ENCODE measurements at regions not wholly inside any gene's neighbourhood (a gene's known extent, or its start where the extent isn't known, plus 50 kb on each side); places are given as distances from the start of the nearest gene placed in this dataset.

DNA sequence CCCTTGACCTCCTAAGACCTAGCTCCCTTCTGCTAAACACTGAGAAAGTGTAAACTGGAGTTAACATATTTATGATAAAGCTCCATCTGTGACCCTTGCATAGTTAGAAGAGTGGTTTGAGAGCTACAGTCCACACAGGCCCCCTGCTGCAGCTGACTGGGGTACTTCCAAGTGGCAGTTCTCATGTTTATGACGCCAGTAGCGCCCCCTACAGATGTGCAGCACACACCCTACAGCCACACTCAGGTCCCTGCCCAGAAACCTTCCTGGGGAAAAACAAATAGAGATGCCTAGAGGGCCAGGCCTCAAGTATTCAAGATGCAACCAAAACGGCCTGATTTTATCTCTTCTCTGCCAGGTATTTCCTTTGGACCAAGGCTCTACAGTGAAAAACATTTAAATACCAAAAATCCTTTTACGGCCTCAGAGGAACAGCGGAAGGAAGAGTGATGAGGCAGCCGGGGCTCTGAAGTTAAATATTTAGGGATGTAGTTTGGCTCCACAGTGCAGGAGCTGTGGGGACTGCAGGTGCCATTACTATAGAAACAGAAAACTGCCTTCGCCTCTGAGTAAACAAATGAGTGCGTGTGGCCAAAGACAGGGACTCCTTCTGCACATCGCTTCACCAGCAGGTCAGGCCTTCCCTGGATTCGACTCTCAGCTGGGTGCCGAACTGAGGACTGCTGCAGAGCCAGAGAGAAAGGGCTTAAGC, 553.1 kb downstream of the EFNB2 start:
- peaks cover 2% of the 10 kb centered on the region for H3K9me3 Mint-ChIP-seq (ENCODE audit: low read depth)
- H3K4me1 Mint-ChIP-seq (ENCODE audit: low read depth) = no peaks in the 10 kb centered on the region
- no peak overlapping the region for H3K4me3 Mint-ChIP-seq
- no peak overlapping the region for H3K27ac Mint-ChIP-seq
- no peaks in the 10 kb centered on the region for H3K36me3 Mint-ChIP-seq
- H3K27me3 Mint-ChIP-seq = no peaks in the 10 kb centered on the region

DNA sequence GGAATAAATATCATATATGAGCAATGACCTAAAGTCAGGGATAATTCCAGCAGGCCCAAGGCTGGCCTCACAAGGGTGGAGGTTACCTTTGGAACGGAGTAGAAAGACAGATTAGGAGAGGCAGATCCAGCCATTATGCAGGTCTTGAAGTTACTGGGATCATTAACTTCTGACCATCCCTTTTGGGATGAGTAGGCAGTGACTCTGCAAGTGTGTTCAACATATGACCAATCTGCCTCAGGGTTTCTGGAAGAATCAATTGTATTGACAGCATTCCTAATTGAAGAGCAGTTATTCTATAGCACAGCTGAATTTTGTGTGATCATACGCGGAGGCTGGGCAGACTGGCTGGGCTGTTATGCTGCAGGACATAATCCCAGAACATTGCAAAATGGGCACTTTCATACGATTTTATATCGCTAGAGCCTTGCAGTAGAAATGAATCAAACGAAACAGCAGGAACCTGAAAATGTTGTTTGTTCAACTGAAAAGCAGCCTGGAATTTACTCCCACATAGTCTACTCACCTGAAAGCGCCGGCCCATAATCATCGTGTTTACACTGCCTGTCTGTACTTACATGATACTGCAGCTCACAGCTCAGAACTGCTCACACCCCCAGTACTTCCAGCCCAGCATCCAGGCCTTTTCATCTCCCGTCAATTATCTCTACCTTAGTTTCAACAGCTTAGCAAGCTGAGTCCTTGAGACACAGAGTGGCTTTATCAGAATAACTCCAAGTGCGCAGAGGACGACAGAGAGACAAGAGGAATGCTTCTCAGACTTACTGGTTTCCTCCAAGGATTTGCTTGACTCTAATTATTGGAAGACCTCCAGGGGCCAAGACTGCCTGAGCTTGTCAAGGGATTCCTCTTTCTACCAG, 556.1 kb downstream of the EFNB2 start:
- no peaks in the 10 kb centered on the region for H3K36me3 Mint-ChIP-seq

DNA sequence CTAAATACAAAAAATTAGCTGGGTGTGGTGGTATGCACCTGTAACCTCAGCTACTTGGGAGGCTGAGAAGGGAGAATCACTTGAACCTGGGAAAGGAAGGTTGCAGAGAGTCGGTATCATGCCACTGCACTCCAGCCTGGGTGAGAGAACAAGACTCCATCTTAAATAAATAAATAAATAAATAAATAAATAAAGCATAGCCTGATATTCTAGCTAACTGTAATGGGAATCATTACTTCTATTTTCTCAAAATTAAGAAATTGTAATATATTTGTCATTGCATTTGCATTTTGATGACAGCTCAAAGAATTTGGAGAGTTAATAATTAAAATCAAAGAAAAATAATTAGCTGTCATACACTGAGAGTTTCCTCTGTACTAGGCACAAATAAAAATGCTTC, 561.1 kb downstream of the EFNB2 start:
- peaks cover 3% of the 10 kb centered on the region for H3K27me3 Mint-ChIP-seq
- no peak overlapping the region for H3K27ac Mint-ChIP-seq
- no peak overlapping the region for H3K4me3 Mint-ChIP-seq
- peaks cover 3% of the 10 kb centered on the region for H3K9me3 Mint-ChIP-seq (ENCODE audit: low read depth)
- no peaks in the 10 kb centered on the region for H3K36me3 Mint-ChIP-seq
- H3K4me1 Mint-ChIP-seq (ENCODE audit: low read depth) = no peaks in the 10 kb centered on the region

More for the DNA sequence above, 556.1 kb downstream of the EFNB2 start:
- no peaks in the 10 kb centered on the region for H3K27me3 Mint-ChIP-seq
- H3K4me1 Mint-ChIP-seq (ENCODE audit: low read depth) = no peaks in the 10 kb centered on the region
- H3K27ac Mint-ChIP-seq = no peak overlapping the region
- H3K4me3 Mint-ChIP-seq = no peak overlapping the region
- peaks cover 3% of the 10 kb centered on the region for H3K9me3 Mint-ChIP-seq (ENCODE audit: low read depth)

DNA sequence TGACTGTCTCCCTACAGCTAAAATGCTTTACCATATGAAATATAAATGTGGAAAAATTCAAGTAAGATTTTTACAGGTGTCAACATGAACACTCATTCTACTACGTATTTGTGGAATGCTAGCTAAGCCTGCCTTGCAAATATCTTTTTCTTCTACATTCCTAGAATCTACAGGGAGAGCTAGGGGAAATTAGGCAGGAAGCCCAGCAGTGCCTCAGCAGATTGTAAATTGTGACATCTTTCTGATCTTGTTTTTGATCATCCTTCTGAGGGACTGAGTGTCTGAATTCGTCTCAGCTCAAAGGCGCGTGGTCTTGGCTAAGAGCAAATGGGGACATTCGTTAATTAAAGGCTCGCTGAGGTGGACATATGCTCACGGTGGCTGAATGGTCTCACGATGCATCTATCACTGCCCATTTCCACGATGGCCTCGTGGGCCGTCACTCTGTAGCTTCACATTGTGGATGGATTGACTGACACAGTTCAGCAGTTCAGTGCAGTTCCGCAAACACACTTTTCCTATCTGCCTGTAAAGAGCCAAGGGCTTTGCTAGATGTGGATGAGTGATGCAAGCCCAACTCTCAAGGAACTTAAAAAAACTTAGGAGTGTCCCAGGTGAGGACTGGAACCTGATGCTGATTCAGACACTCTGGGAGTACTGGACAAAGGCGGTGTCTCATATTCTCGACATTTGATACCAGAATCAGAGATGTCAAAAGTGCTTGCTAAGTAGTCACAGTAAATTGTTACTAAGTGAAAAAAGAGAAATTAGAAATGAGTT, 562.5 kb downstream of the EFNB2 start:
- Mint-ChIP-seq H3K27ac (no peak overlapping the region), H3K36me3 (no peaks in the 10 kb centered on the region), H3K4me1 (ENCODE audit: low read depth) (no peaks in the 10 kb centered on the region), H3K9me3 (ENCODE audit: low read depth) (peaks cover 3% of the 10 kb centered on the region), H3K4me3 (no peak overlapping the region), H3K27me3 (peaks cover 4% of the 10 kb centered on the region)

DNA sequence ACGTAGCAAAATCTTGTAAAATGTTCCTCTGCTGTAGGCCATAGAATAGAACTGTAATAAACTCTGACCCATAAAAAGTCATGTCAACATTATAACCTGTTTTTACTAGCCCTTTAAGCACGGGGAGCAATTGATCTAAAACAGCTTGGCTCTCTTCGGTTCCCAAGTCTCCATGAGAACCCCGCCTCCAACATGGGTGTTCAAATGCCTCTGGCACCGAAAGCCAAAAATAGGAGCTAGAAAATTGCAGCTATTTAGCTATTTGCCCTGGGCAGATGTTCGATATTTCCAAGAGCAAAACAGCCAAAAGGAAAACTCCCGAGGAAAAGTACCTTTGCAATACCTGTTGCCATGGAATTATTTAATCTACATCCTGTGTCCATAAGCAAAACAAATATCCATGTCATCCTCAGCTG, 563.1 kb downstream of the EFNB2 start:
- Mint-ChIP-seq H3K4me1 (ENCODE audit: low read depth) (no peaks in the 10 kb centered on the region), H3K9me3 (ENCODE audit: low read depth) (peaks cover under 1% of the 10 kb centered on the region), H3K27ac (no peak overlapping the region), H3K27me3 (peaks cover 4% of the 10 kb centered on the region), H3K36me3 (no peaks in the 10 kb centered on the region), H3K4me3 (no peak overlapping the region)

DNA sequence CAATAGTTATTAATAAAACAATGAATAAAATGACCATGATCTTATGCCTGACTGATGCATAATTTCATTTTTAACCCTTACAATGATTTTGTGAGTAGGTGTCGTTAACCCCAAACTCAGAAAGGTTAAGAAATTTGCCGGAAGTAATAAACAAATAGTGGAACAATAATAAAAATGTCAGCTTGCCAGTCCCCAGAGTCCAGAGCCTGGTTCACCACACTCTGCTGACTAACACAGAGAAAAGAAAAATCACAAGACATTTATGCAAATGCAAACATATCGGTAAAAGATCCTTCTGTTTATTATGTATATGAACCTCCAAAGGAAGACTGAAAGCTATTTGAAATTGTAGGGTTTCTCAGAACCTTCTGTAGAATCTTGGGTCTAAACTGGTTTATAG, 563.7 kb downstream of the EFNB2 start:
- Mint-ChIP-seq H3K4me3 (no peak overlapping the region), H3K27me3 (peaks cover 4% of the 10 kb centered on the region), H3K36me3 (no peaks in the 10 kb centered on the region), H3K4me1 (ENCODE audit: low read depth) (no peaks in the 10 kb centered on the region), H3K27ac (no peak overlapping the region), H3K9me3 (ENCODE audit: low read depth) (no peaks in the 10 kb centered on the region)

DNA sequence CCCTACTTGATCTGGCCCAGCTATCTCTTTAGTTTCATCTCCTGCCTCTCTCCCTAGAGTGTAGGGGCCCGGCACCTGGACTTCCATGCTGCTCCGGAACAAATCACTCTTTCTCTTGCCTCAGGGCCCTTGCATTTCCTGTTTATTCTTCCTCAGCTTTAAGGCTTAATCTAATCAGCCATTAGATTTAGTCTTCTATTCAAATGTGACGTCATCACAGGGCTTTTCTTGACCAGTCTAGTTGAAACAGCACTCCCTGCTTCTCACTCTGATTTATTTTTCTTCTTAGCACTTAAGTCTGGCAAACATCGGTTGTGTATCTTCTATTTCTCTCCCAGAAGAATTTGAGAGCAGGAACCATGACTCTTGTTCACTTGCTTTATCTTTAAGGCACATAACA, 564.1 kb downstream of the EFNB2 start:
- Mint-ChIP-seq H3K4me1 (ENCODE audit: low read depth) (no peaks in the 10 kb centered on the region), H3K4me3 (no peak overlapping the region), H3K9me3 (ENCODE audit: low read depth) (no peaks in the 10 kb centered on the region), H3K27ac (no peak overlapping the region), H3K36me3 (no peaks in the 10 kb centered on the region), H3K27me3 (peaks cover 4% of the 10 kb centered on the region)

DNA sequence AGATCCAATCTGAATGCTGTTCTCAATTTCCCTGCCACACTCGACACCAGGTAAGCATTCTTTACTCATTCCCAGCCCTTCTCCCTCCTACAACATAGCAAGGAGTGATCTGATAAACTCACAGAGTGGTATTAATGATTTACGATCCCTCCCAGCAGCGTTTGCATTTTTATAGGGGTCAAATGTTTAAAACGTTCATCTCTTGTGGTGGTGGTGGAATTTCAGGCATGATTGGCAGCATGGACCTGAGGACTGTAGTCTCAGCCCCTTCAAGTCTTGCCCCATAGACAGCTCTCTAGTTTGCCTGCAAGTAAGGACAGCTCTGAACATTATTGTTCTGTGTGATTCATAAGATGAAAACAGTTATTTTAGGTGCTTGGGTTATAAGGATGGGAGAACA, 565.7 kb downstream of the EFNB2 start:
- H3K36me3 Mint-ChIP-seq = no peaks in the 10 kb centered on the region
- no peak overlapping the region for H3K4me3 Mint-ChIP-seq
- H3K9me3 Mint-ChIP-seq (ENCODE audit: low read depth) = no peaks in the 10 kb centered on the region
- H3K27me3 Mint-ChIP-seq = peaks cover 4% of the 10 kb centered on the region
- no peak overlapping the region for H3K27ac Mint-ChIP-seq
- no peaks in the 10 kb centered on the region for H3K4me1 Mint-ChIP-seq (ENCODE audit: low read depth)

DNA sequence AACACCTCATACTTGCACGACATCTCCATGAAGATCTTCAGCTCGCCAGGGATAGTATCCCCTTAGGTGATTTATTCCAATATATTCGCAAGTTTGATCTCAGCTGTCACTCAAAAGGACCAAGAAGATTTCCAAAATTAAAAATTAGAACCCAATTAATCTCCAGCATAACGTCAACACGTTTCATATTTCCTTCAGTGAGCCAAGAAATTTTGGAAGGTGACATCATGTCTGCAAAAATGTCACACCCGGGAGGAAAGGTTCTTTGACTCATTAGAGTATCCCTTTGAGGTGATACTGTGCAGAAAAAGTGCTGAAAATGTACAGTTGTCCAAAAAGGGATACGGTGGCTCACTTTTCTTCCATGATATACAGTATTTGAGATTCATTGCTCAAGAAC, 569.6 kb downstream of the EFNB2 start:
- H3K9me3 Mint-ChIP-seq (ENCODE audit: low read depth) = no peaks in the 10 kb centered on the region
- no peak overlapping the region for H3K4me3 Mint-ChIP-seq
- H3K27ac Mint-ChIP-seq = no peak overlapping the region
- H3K4me1 Mint-ChIP-seq (ENCODE audit: low read depth) = no peaks in the 10 kb centered on the region
- H3K36me3 Mint-ChIP-seq = no peaks in the 10 kb centered on the region
- H3K27me3 Mint-ChIP-seq = peaks cover 4% of the 10 kb centered on the region

DNA sequence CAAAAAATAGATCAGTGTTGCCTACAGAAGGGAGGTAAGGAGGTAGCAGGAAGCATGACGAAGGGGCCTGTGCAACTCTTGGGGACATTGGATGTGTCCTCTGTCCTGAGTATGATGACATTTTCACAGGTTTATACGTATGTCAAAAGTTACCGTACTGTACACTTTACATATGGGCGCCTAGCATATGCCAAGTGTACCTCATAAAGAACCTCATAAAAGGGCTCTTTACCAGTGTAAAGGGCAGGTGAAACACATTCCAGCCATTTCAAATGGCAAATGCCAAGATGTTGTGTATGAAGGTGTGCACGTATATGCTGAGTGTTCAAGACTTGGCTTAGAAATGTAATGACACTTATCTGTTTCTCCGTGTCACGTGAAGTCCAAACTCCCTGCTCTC, 573.4 kb downstream of the EFNB2 start:
- Mint-ChIP-seq H3K27ac (no peak overlapping the region), H3K9me3 (ENCODE audit: low read depth) (no peaks in the 10 kb centered on the region), H3K27me3 (no peaks in the 10 kb centered on the region), H3K4me3 (no peak overlapping the region), H3K4me1 (ENCODE audit: low read depth) (no peaks in the 10 kb centered on the region), H3K36me3 (no peaks in the 10 kb centered on the region)

DNA sequence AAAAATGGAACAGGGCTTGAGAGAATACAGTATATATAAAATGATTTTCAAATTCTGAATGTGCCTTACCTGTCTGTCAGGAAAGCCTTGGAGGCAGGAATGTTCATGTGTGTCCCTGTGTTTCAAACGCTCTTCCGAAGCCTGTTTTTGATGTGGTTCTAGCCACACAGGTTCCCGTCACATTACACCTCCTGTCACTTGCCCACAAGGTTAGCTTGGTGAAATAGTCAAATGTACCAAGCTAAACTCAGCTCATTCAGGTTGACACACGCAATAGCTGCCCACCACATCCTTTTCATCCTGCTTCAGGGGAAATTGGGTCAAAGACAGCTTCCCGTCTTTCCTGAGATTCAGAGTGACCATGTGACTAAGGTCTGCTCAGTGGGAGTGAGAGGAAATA, 574.0 kb downstream of the EFNB2 start:
- no peaks in the 10 kb centered on the region for H3K36me3 Mint-ChIP-seq
- H3K9me3 Mint-ChIP-seq (ENCODE audit: low read depth) = no peaks in the 10 kb centered on the region
- H3K4me1 Mint-ChIP-seq (ENCODE audit: low read depth) = no peaks in the 10 kb centered on the region
- no peaks in the 10 kb centered on the region for H3K27me3 Mint-ChIP-seq
- no peak overlapping the region for H3K4me3 Mint-ChIP-seq
- no peak overlapping the region for H3K27ac Mint-ChIP-seq

DNA sequence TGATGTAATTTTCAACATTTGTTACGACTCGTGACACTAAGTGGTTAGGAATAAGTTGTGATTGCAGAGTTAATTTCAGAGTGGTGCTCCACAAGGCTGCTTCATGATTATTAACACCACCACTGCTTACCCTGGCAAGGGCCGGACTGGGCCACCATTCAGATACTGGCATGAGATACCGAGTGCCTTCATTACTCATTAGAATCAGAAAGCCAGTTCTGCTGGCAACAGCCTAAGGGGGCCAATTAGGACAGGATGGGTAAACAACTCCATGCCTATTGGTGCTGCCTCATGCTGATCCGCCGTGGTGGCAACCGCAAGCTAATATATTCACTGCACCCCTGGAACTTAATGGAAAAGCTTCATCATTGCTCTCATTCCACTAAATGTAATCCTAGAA, 575.1 kb downstream of the EFNB2 start:
- Mint-ChIP-seq H3K27ac (no peak overlapping the region), H3K27me3 (no peaks in the 10 kb centered on the region), H3K36me3 (no peaks in the 10 kb centered on the region), H3K9me3 (ENCODE audit: low read depth) (no peaks in the 10 kb centered on the region), H3K4me3 (no peak overlapping the region), H3K4me1 (ENCODE audit: low read depth) (no peaks in the 10 kb centered on the region)

DNA sequence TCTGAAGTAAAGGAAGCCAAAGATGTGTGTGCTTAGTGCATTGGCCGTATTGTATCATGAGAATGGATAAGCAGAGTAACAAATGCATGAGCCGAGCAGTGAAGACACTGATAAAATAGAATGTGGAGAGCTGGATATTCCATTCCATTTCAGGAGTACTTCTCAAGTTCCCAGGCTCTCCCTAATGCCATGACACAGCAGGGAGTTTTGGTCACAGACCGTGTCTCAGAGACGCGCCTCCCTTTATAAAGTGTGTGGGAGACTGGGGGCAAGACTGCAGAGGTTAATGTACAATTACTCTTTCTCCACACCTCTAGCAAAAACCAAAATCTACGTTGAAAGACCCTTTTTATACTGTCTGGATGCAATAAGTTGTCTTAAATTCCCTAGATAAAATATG, 575.6 kb downstream of the EFNB2 start:
- no peak overlapping the region for H3K4me3 Mint-ChIP-seq
- no peaks in the 10 kb centered on the region for H3K36me3 Mint-ChIP-seq

DNA sequence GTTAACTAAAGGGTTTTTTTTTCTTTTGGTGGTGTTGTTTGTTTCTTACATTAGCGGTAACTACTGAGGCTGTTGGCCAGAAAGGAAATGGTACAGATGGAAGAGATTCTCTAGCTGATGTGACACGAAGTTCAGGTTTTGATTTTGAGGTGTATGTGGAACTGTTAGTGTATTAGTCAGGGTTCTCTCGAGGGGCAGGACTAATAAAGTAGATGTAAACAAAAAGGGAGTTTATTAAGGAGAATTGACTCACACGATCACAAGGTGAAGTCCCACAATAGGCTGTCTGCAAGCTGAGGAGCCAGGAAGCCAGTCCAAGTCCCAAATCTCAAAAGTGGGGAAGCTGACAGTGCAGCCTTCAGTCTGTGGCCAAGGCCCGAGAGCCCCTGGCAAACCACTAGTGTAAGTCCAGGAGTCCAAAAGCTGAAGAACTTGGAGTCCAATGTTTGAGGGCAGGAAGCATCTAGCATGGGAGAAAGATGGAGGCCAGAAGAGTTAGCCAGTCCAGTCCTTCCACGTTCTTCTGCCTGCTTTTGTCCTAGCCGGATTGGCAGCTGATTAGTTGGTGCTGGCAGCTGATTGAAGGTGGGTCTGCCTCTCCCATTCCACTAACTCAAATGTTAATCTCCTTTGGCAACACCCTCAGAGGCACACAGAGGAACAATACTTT, 577.6 kb downstream of the EFNB2 start:
- Mint-ChIP-seq H3K27me3 (no peaks in the 10 kb centered on the region), H3K4me1 (ENCODE audit: low read depth) (no peaks in the 10 kb centered on the region), H3K27ac (no peak overlapping the region), H3K4me3 (no peak overlapping the region), H3K36me3 (no peaks in the 10 kb centered on the region), H3K9me3 (ENCODE audit: low read depth) (no peaks in the 10 kb centered on the region)

More for the DNA sequence above, 575.6 kb downstream of the EFNB2 start:
- H3K27ac Mint-ChIP-seq = no peak overlapping the region
- H3K27me3 Mint-ChIP-seq = no peaks in the 10 kb centered on the region
- no peaks in the 10 kb centered on the region for H3K4me1 Mint-ChIP-seq (ENCODE audit: low read depth)
- H3K9me3 Mint-ChIP-seq (ENCODE audit: low read depth) = no peaks in the 10 kb centered on the region

DNA sequence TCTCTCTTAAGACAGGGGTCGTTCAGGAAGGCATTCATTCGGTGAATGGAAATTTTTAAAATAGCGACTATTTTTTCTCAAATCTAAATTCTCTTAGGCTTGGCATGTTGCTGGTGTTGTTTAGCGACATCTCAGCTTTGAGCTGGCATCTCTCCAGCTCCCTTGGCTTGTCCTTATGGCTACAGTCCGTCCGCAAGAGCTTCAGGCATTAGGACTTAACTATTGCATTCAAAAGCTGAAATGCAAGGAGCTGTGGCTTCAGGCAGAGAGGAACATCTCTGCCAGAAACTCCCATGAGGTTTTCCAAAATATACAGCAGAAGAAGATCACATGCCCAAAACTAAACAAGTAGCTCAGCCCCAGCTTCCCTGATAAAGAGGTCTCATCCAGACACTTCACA, 578.5 kb downstream of the EFNB2 start:
- H3K27ac Mint-ChIP-seq = no peak overlapping the region
- H3K36me3 Mint-ChIP-seq = no peaks in the 10 kb centered on the region
- H3K4me3 Mint-ChIP-seq = no peak overlapping the region
- H3K4me1 Mint-ChIP-seq (ENCODE audit: low read depth) = no peaks in the 10 kb centered on the region
- H3K27me3 Mint-ChIP-seq = no peaks in the 10 kb centered on the region
- H3K9me3 Mint-ChIP-seq (ENCODE audit: low read depth) = no peaks in the 10 kb centered on the region
